HepG2 (cell line): ENCODE measurements at regions not wholly inside any gene's neighbourhood (a gene's known extent, or its start where the extent isn't known, plus 50 kb on each side); places are given as distances from the start of the nearest gene placed in this dataset.

Source experiments
- ATAC-seq: fragments of 200-7000 bp; cut with Tn5 transposase; 3 replicates; pipeline ENCODE4 v1.9.1; 2020; ENCODE audit warnings: mild to moderate bottlenecking, moderate library complexity
- BruUV-seq: library from RNA; stranded (reverse); fragments of 400-500 nt; replicated peaks from 2 replicates; lab custom pipeline; 2021; lab: Mats Ljungman, UMichigan
- CTCF ChIA-PET: fragments of 300-600 bp; formaldehyde crosslinking; extraction: SDS; loops from one replicate; lab custom pipeline; 2021; ENCODE audit warnings: low total read pairs, inconsistent platforms, low intra/inter-chr PET ratio; lab: Yijun Ruan, JAX
- POLR2A ChIA-PET: fragments of 350-600 bp; sonication (Branson Sonifier 250); formaldehyde crosslinking; loops from one replicate; lab custom pipeline; 2020; ENCODE audit warnings: antibody characterized with exemption, inconsistent platforms; lab: Yijun Ruan, JAX
- DNase-seq: peaks from one replicate; pipeline ENCODE4 v3.0.0-alpha.2; 2015; ENCODE audit warnings: low spot score
- FAIRE-seq: peaks from 3 replicates; lab custom pipeline; 2011; peaks lifted over from hg19 to GRCh38; lab: Jason Lieb, UNC
- H2AFZ ChIP-seq: one replicate; pipeline ENCODE4 v1.6.1; 2011; ENCODE audit warnings: low read length, inconsistent platforms
- H3K27ac ChIP-seq: fragments of 300-600 bp; 3 replicates; pipeline ENCODE4 v1.8.0; 2011; ENCODE audit warnings: mixed run types, mild to moderate bottlenecking, mixed read lengths, low read length, inconsistent platforms; ENCODE audit not compliant: insufficient read depth; ENCODE audit errors: extremely low read length
- H3K27me3 ChIP-seq, 2 experiments: fragments of 200-600 bp in 1 of 2; 2 replicates in 1 of 2; 3 replicates in 1 of 2; pipeline versions ENCODE4 v1.6.0 to v1.8.0; 2011; ENCODE audit warnings: low read length in 2 of 2, mild to moderate bottlenecking in 2 of 2, moderate library complexity in 2 of 2, inconsistent platforms in 1 of 2; ENCODE audit not compliant: insufficient read depth in 2 of 2, control insufficient read depth in 1 of 2
- H3K36me3 ChIP-seq, 2 experiments: fragments of 200-600 bp in 1 of 2; replicated peaks in 1 of 2; 2 replicates in 1 of 2; 3 replicates in 1 of 2; pipeline versions ENCODE4 v1.5.1 to v1.8.0; 2011; ENCODE audit warnings: low read length in 2 of 2, inconsistent platforms in 1 of 2; ENCODE audit not compliant: insufficient read depth in 2 of 2, control insufficient read depth in 1 of 2
- H3K4me1 ChIP-seq: 2 replicates; pipeline ENCODE4 v1.5.1; 2012; ENCODE audit warnings: low read length, inconsistent platforms; ENCODE audit not compliant: insufficient read depth
- H3K4me2 ChIP-seq: 2 replicates; pipeline ENCODE4 v1.6.0; 2011; ENCODE audit warnings: low read depth, low read length, inconsistent platforms
- H3K4me3 ChIP-seq, 3 experiments: fragments of 200-600 bp in 1 of 3; sonication (generic), shearing (Covaris generic) in 1 of 3; replicated peaks in 1 of 3; 2 replicates each; pipeline ENCODE4 v1.5.1; 2011 to 2016; ENCODE audit warnings: low read length in 3 of 3, inconsistent platforms in 2 of 3, low read depth in 2 of 3, mild to moderate bottlenecking in 2 of 3, control low read depth in 1 of 3, mixed read lengths in 1 of 3; ENCODE audit not compliant: insufficient read depth in 1 of 3
- H3K79me2 ChIP-seq: one replicate; pipeline ENCODE4 v1.6.1; 2011; ENCODE audit warnings: low read length, inconsistent platforms; ENCODE audit not compliant: insufficient read depth
- H3K9ac ChIP-seq: 2 replicates; pipeline ENCODE4 v1.6.0; 2011; ENCODE audit warnings: mild to moderate bottlenecking, low read depth, low read length, inconsistent platforms; ENCODE audit not compliant: insufficient read depth
- H3K9me3 ChIP-seq: 2 replicates; pipeline ENCODE4 v1.5.1; 2012; ENCODE audit warnings: mild to moderate bottlenecking, low read length
- H4K20me1 ChIP-seq: 2 replicates; pipeline ENCODE4 v1.6.0; 2011; ENCODE audit warnings: inconsistent platforms, mild to moderate bottlenecking, low read length, moderate library complexity; ENCODE audit not compliant: insufficient read depth
- BRD4 ChIP-seq: sonication (generic); formaldehyde crosslinking; IDR thresholded peaks from 2 replicates; pipeline ENCODE4 v1.4.0; 2020; ENCODE audit warnings: missing genetic modification reagents
- GMEB1 ChIP-seq: sonication (generic); formaldehyde crosslinking; IDR thresholded peaks from 2 replicates; pipeline ENCODE4 v1.5.1; 2020; ENCODE audit warnings: missing genetic modification reagents, mild to moderate bottlenecking, borderline replicate concordance
- HOXA5 ChIP-seq: sonication (generic); formaldehyde crosslinking; IDR thresholded peaks from 2 replicates; pipeline ENCODE4 v1.4.0; 2020; ENCODE audit warnings: missing genetic modification reagents
- MAF1 ChIP-seq: sonication (generic); formaldehyde crosslinking; IDR thresholded peaks from 2 replicates; pipeline ENCODE4 v1.5.0; 2020; ENCODE audit warnings: missing genetic modification reagents, borderline replicate concordance
- POLR2G ChIP-seq: fragments of 200-400 bp; formaldehyde crosslinking; IDR thresholded peaks from 2 replicates; pipeline ENCODE4 v1.6.1; 2018; ENCODE audit warnings: mild to moderate bottlenecking, low read depth, low read length, moderate library complexity
- RBM39 ChIP-seq: fragments of 200-400 bp; formaldehyde crosslinking; IDR thresholded peaks from one replicate; pipeline ENCODE4 v1.6.1; 2018; ENCODE audit warnings: antibody characterized with exemption, mild to moderate bottlenecking, low read depth, low read length; ENCODE audit not compliant: poor library complexity, severe bottlenecking
- SCMH1 ChIP-seq: sonication (generic); formaldehyde crosslinking; IDR thresholded peaks from 2 replicates; pipeline ENCODE4 v1.9.0; 2021; ENCODE audit warnings: missing genetic modification reagents, mild to moderate bottlenecking, borderline replicate concordance
- TCF7L2 ChIP-seq: IDR thresholded peaks from 2 replicates; pipeline ENCODE4 v1.6.1; 2011; ENCODE audit warnings: mild to moderate bottlenecking, low read depth, low read length, moderate library complexity
- ZFX ChIP-seq: sonication (generic); formaldehyde crosslinking; IDR thresholded peaks from 2 replicates; pipeline ENCODE4 v1.4.0; 2020; ENCODE audit warnings: mild to moderate bottlenecking, low read depth, missing genetic modification reagents, moderate library complexity
- ZIK1 ChIP-seq: sonication (generic); formaldehyde crosslinking; IDR thresholded peaks from 2 replicates; pipeline ENCODE4 v1.5.0; 2020; ENCODE audit warnings: mild to moderate bottlenecking, low read depth, missing genetic modification reagents, borderline replicate concordance
- ZNF263 ChIP-seq: sonication (generic); formaldehyde crosslinking; IDR thresholded peaks from 2 replicates; pipeline ENCODE4 v1.4.0; 2020; ENCODE audit warnings: missing genetic modification reagents
- ZNF572 ChIP-seq: sonication (generic); formaldehyde crosslinking; IDR thresholded peaks from 2 replicates; pipeline ENCODE4 v1.5.1; 2020; ENCODE audit warnings: mild to moderate bottlenecking, missing genetic modification reagents
- ZSCAN9 ChIP-seq: IDR thresholded peaks from 2 replicates; pipeline ENCODE4 v1.6.1; 2016; ENCODE audit warnings: borderline replicate concordance
- WGBS: methylation state at CpG from one replicate; pipeline ENCODE4 v1.1.6; 2017; ENCODE audit warnings: low lambda C conversion rate; 5-methylcytosine and 5-hydroxymethylcytosine counted together
- in situ Hi-C: cut with HindIII; loops from 2 replicates; pipeline ENCODE4 v1.10.0; 2017; ENCODE audit warnings: low pct_unique_long_range_greater_than_20kb; ENCODE audit not compliant: extremely low pct_ligation_motif_present
- intact Hi-C: fragments of 100-400 bp; cut with micrococcal nuclease; formaldehyde crosslinking; loops from one replicate; pipeline ENCODE4 v1.10.0; 2022; ENCODE audit not compliant: unreplicated experiment
- TF ChIP-seq, protein P1 (sequence below): sonication (generic); formaldehyde crosslinking; IDR thresholded peaks from 2 replicates; pipeline ENCODE4 v1.4.0; 2020; ENCODE audit warnings: mild to moderate bottlenecking, missing genetic modification reagents

- H3K27me3 ChIP-seq: no peaks in the 10 kb centered on the region
- H3K4me1 ChIP-seq: no peaks in the 10 kb centered on the region
- H3K9me3 ChIP-seq: no peaks in the 10 kb centered on the region
- ATAC-seq (no peak), FAIRE-seq (no peak), DNase-seq (no peak)
- intact Hi-C loops (no loop called here), in situ Hi-C loops (no loop called here)
- H3K79me2 ChIP-seq: no peaks in the 10 kb centered on the region
- 0% methylated on average over 2 of the region's 2 CpGs for WGBS
- no peak overlapping the region for H2AFZ ChIP-seq
- H3K4me2 ChIP-seq: no peak overlapping the region
- no peak overlapping the region for H3K27ac ChIP-seq
- H3K4me3 ChIP-seq: no peak overlapping the region
- POLR2A ChIA-PET: no interaction called here
- TF ChIP-seq RBM39: no peak
- TF ChIP-seq, protein P1, sequence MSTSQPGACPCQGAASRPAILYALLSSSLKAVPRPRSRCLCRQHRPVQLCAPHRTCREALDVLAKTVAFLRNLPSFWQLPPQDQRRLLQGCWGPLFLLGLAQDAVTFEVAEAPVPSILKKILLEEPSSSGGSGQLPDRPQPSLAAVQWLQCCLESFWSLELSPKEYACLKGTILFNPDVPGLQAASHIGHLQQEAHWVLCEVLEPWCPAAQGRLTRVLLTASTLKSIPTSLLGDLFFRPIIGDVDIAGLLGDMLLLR (CRISPR knock-in tag): no peak
- no peak for TF ChIP-seq TCF7L2
- no peak for TF ChIP-seq ZNF263 (CRISPR knock-in tag)
- TF ChIP-seq MAF1 (CRISPR knock-in tag): no peak
- no peak for TF ChIP-seq ZFX (CRISPR knock-in tag)
- TF ChIP-seq ZNF572 (CRISPR knock-in tag): no peak
- no peak for TF ChIP-seq SCMH1 (CRISPR knock-in tag)
- TF ChIP-seq GMEB1 (CRISPR knock-in tag): no peak
- TF ChIP-seq ZSCAN9 (CRISPR knock-in tag): no peak
- no peak for TF ChIP-seq HOXA5 (CRISPR knock-in tag)
- TF ChIP-seq ZIK1 (CRISPR knock-in tag): no peak
- no peak for TF ChIP-seq POLR2G
- no peak for TF ChIP-seq BRD4 (CRISPR knock-in tag)
- TF ChIP-seq, all 625 proteins: peak for 0
- H3K36me3 ChIP-seq: no peaks in the 10 kb centered on the region
- CTCF ChIA-PET: no interaction called here
- H4K20me1 ChIP-seq: no peaks in the 10 kb centered on the region
- H3K9ac ChIP-seq: no peak overlapping the region
- no TSS peak for BruUV-seq
Observed at GRCh38 chr3:68025189-68025588, 370.8 kb upstream of the SUCLG2 start.
